ENCODE measurements at regions not wholly inside any gene's neighbourhood (a gene's known extent, or its start where the extent isn't known, plus 50 kb on each side); places are given as distances from the start of the nearest gene placed in this dataset.

GRCh38 chr14:26395726-26396125, 202.1 kb downstream of the NOVA1 start:
- no peak for DNase-seq

- no peak for DNase-seq
These were observed 203.6 kb downstream of the NOVA1 start for GRCh38 chr14:26394150-26394810.

GRCh38 chr14:26392498-26392897, 205.3 kb downstream of the NOVA1 start:
- DNase-seq, result no peak

- no peak for DNase-seq
These were observed 208.0 kb downstream of the NOVA1 start for GRCh38 chr14:26389646-26390508.

GRCh38 chr14:26385310-26385709, 212.5 kb downstream of the NOVA1 start:
- no peak for DNase-seq

- no peak for DNase-seq
These were observed 214.7 kb downstream of the NOVA1 start for GRCh38 chr14:26382901-26383685.

DNA sequence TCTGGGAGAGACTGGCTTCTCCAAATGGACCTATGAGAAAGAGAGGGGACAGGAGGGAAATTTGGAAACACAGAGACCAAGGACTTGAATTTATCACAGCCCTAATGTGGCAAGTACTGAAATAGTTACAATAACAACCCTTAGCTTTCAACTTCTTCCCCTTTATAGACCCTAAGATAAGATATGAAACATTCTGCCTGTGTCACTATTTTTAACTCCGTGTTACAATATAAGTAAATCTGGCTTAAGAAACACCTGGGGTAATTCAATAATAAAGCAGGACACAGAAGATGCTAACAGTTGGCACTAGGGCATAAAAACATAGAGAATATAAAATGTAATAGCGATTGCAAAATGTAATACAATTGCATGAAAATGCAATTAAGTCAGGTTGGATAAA, 216.4 kb downstream of the NOVA1 start:
- DNase-seq, result no peak

- DNase-seq, result no peak
These were observed 217.2 kb downstream of the NOVA1 start for GRCh38 chr14:26380637-26381036.

- no peak for DNase-seq
These were observed 217.9 kb downstream of the NOVA1 start for GRCh38 chr14:26379951-26380350.

GRCh38 chr14:26377150-26377549, 220.7 kb downstream of the NOVA1 start:
- no peak for DNase-seq

- no peak for DNase-seq
These were observed 227.7 kb downstream of the NOVA1 start for GRCh38 chr14:26370115-26370514.

DNA sequence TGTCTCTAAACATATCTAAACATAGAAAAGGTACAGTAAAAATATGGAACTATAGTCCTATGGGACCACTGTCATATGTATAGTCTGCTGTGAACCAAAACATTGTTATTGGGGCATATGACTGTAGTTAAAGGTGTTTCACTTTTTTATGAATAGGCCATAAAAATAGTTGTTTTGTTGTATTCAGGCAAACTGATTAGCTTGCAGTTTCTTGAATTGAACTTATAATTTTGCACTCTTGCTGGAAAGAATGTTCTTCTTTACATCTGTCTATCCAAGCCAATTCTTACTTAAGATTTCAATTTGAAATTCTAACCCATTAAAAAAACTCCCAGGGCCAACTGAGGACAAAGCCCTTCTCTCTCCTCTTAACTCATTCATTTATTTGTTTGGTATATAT, 234.1 kb downstream of the NOVA1 start:
- no peak for DNase-seq

- DNase-seq, result no peak
These were observed 253.2 kb downstream of the NOVA1 start for GRCh38 chr14:26344596-26344995.

- no peak for DNase-seq
These were observed 258.5 kb downstream of the NOVA1 start for GRCh38 chr14:26339381-26339780.

- no peak for DNase-seq
These were observed 259.6 kb downstream of the NOVA1 start for GRCh38 chr14:26338231-26338630.

- no peak for DNase-seq
These were observed 263.5 kb downstream of the NOVA1 start for GRCh38 chr14:26334288-26334687.

DNA sequence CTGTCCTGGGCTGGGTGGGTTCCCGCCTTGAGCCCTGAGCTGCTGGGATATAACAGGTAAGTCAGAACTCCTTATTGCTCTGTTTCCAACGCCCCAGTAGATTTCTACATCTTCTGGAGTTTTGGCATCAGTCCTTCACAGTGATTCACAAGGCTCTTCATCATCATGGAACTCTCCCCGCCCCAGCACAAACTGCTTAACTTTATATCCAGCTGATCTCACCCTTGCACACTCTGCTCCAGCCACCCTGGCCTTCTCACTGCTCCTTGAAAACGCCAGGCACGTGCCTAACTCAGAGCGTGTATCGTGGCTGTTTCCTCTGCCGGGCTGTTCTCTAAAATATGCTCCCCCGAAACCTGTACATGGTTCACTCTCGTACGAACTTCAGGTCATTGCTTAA, 264.9 kb downstream of the NOVA1 start:
- DNase-seq, result no peak

GRCh38 chr14:26330982-26331381, 266.9 kb downstream of the NOVA1 start:
- DNase-seq, result no peak

DNA sequence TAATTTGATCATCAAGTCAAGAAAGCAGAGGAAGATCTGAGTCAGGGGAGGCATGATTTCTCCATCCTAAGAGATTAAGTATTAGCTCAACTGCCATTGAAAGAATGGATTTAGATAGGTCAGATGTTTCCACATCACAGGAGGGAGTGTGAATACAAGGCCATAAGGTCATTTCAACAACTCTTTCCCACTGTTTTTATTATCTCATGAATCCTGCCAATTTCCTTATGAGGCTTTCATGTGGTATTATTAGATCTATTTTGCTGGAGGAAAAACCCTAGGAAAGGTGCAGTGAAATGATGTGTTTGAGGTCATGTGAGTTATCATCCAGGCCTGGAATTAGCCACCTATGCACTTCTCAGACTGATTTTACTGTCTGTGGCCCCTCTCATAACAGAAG, 269.0 kb downstream of the NOVA1 start:
- no peak for DNase-seq

- DNase-seq, result no peak
These were observed 274.0 kb downstream of the NOVA1 start for GRCh38 chr14:26323869-26324268.

DNA sequence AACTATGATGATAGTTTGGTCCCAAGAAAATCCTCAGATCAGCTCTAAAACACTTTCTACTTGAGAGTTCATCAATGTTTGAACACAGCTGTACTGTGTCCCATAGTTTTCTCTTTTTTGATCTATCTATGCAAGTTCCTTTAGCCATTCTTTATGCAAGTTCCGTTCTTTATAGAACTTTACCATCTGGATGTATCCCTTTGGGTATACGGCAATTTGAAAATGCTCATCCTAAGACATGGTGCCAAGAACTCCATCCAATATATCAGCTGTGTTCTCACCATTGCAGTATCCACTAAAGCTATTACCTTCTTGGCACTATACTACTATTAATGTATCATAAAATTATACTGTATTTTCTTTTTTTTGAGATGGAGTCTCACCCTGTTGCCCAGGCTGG, 276.9 kb downstream of the NOVA1 start:
- DNase-seq, result no peak

DNA sequence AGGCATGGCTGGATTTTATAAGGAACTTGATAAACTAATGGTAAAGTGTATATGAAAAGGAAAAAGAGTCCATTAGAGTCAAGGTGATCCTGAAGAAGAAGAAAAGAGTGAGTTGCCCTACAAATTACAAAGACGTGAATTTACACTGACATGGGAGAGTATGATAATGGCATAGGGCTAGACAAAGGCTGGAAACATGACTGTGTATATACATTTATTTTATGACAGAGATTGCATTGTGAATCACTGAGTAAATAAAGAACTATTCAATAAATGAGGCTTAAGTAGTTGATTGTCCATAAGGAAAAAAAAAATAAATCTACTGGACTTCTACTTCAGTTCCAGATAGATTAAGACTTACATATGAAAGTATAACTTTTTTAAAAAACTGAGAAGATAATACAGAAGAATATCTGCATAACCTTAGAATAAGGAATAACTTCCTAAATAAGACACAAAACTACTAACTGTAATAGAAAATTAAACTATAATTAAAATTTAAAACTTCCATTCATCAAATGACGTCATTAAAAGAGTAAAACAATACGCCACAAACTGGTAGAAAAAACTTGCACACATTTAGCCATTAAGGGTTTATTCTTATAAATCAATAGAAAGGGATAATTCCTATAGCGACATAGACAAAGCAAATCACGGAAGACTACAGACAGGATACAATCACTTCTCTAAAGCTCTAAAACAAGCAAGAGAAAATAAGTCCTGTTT, 278.5 kb downstream of the NOVA1 start:
- DNase-seq, result no peak

DNA sequence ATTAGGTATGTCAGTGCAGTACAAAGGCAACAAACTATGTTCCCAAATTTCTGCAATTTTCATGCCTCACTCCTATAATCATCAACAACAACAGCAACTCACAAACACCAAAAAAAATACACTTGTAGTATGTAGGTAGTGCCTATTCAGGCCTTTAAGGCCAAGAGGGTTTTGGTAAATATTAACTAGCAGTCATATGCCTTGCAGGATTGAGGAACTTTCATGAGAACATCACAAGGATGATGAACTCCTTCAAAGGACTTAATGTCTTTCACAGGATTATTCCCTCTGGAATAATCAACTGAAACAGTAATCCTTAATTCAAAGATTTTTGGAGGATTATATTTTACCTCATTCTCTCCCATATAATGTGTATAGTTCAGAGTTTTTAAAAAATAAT, 293.8 kb downstream of the NOVA1 start:
- DNase-seq, result no peak

Data from stimulated activated CD4-positive, alpha-beta T cell treated with anti-CD3 and anti-CD28 coated beads, Interleukin-15, amount 100 ng/mL, for 24 hours (primary cell).